Lung (tissue), 11 donors: ENCODE measurements at regions not wholly inside any gene's neighbourhood (a gene's known extent, or its start where the extent isn't known, plus 50 kb on each side); places are given as distances from the start of the nearest gene placed in this dataset.

ENCODE experiments used
- ATAC-seq: fragments of 200-7000 bp; cut with Tn5 transposase; one replicate; pipeline ENCODE4 v1.9.1; 2020; ENCODE audit warnings: moderate number of reproducible peaks; ENCODE audit not compliant: insufficient read depth, low FRiP score
- DNase-seq, 3 donors: peaks; one replicate each; pipeline ENCODE4 v3.0.0-alpha.2; 2013 to 2017
- H3K27ac ChIP-seq, 2 donors: one replicate each; pipeline ENCODE4 v1.5.1; 2013; ENCODE audit warnings: mild to moderate bottlenecking in 2 of 2, moderate library complexity in 2 of 2, control low read depth in 1 of 2, inconsistent platforms in 1 of 2, low read depth in 1 of 2, low read length in 1 of 2
- H3K27me3 ChIP-seq, 3 donors: one replicate each; pipeline ENCODE4 v1.5.1; 2013; ENCODE audit warnings: low read length in 2 of 3; ENCODE audit not compliant: control insufficient read depth in 3 of 3, insufficient read depth in 3 of 3
- H3K36me3 ChIP-seq, 4 donors: one replicate each; pipeline ENCODE4 v1.5.1; 2013; ENCODE audit warnings: low read length in 4 of 4, mild to moderate bottlenecking in 1 of 4, moderate library complexity in 1 of 4; ENCODE audit not compliant: control insufficient read depth in 4 of 4, insufficient read depth in 4 of 4
- H3K4me1 ChIP-seq, 5 donors: one replicate each; pipeline ENCODE4 v1.5.1; 2013; ENCODE audit warnings: low read length in 5 of 5, mild to moderate bottlenecking in 2 of 5, moderate library complexity in 1 of 5; ENCODE audit not compliant: control insufficient read depth in 5 of 5, insufficient read depth in 5 of 5
- H3K4me3 ChIP-seq: one replicate; pipeline ENCODE4 v1.5.1; 2013; ENCODE audit warnings: mild to moderate bottlenecking, control low read depth, moderate library complexity
- H3K9ac ChIP-seq, 2 donors: one replicate each; pipeline ENCODE4 v1.5.1; 2013; ENCODE audit warnings: low read length in 2 of 2, control low read depth in 1 of 2; ENCODE audit not compliant: insufficient read depth in 1 of 2
- H3K9me3 ChIP-seq, 4 donors: one replicate each; pipeline ENCODE4 v1.5.1; 2013; ENCODE audit warnings: low read length in 3 of 4, mild to moderate bottlenecking in 1 of 4, moderate library complexity in 1 of 4; ENCODE audit not compliant: control insufficient read depth in 4 of 4, insufficient read depth in 3 of 4
- CTCF ChIP-seq: IDR thresholded peaks from 2 replicates; pipeline ENCODE4 v1.5.1; 2012; ENCODE audit warnings: mild to moderate bottlenecking; ENCODE audit errors: control extremely low read depth, extremely low read depth
- WGBS, 2 donors: extraction: QIAGEN DNeasy Blood & Tissue Kit; methylation state at CpG; one replicate each; pipeline ENCODE4 v1.1.7; 2013; 5-methylcytosine and 5-hydroxymethylcytosine counted together
- donor health status: control.
- donor health status: control.
- donor health status: Bipolar disorder and iron deficiency.
- donor health status: healthy.
- donor health status: DM: yes; HTN: yes; CAD: no.

- Histone ChIP-seq H3K4me1 (no peaks in the 10 kb centered on the region), H3K9me3 (no peaks in the 10 kb centered on the region), H3K4me3 (no peak overlapping the region), H3K9ac (no peak overlapping the region), H3K36me3 (no peaks in the 10 kb centered on the region), H3K27me3 (no peaks in the 10 kb centered on the region), H3K27ac (no peak overlapping the region)
- DNase-seq (no peak), ATAC-seq (no peak)
- TF ChIP-seq CTCF = no peak
- 86 to 91% methylated on average over 2 of the region's 2 CpGs for WGBS, 2 donors
Observed at GRCh38 chr10:33813415-33813814, 478.9 kb upstream of the NRP1 start.

GRCh38 chr10:33812586-33812985, 478.1 kb upstream of the NRP1 start:
- Histone ChIP-seq H3K4me3 (no peak overlapping the region), H3K9me3 (no peaks in the 10 kb centered on the region), H3K27me3 (no peaks in the 10 kb centered on the region), H3K36me3 (no peaks in the 10 kb centered on the region), H3K27ac (no peak overlapping the region), H3K4me1 (no peaks in the 10 kb centered on the region), H3K9ac (no peak overlapping the region)
- ATAC-seq (no peak), DNase-seq (no peak)
- TF ChIP-seq CTCF = no peak
- WGBS, 2 donors = 77 to 81% methylated on average over 2 of the region's 2 CpGs

GRCh38 chr10:33810986-33811385, 476.5 kb upstream of the NRP1 start:
- WGBS, 2 donors = 92 to 93% methylated on average over 3 of the region's 3 CpGs
- Histone ChIP-seq H3K27me3 (no peaks in the 10 kb centered on the region), H3K9me3 (no peaks in the 10 kb centered on the region), H3K27ac (no peak overlapping the region), H3K4me1 (no peaks in the 10 kb centered on the region), H3K9ac (no peak overlapping the region), H3K4me3 (no peak overlapping the region), H3K36me3 (no peaks in the 10 kb centered on the region)
- DNase-seq = no peak
- no peak for ATAC-seq
- TF ChIP-seq CTCF = no peak

GRCh38 chr10:33809732-33810131, 475.3 kb upstream of the NRP1 start:
- Histone ChIP-seq H3K36me3 (no peaks in the 10 kb centered on the region), H3K4me3 (no peak overlapping the region), H3K4me1 (no peaks in the 10 kb centered on the region), H3K27ac (no peak overlapping the region), H3K27me3 (no peaks in the 10 kb centered on the region), H3K9me3 (no peaks in the 10 kb centered on the region), H3K9ac (no peak overlapping the region)
- DNase-seq (no peak), ATAC-seq (no peak)
- TF ChIP-seq CTCF = no peak
- WGBS, 2 donors = 92 to 97% methylated on average over 3 of the region's 3 CpGs
